Ascending aorta (tissue), 2 donors: ENCODE measurements at regions not wholly inside any gene's neighbourhood (a gene's known extent, or its start where the extent isn't known, plus 50 kb on each side); places are given as distances from the start of the nearest gene placed in this dataset.

Experiments used
- DNase-seq, 2 donors: peaks; one replicate each; pipeline ENCODE4 v3.0.0-alpha.2; 2019; ENCODE audit warnings: low spot score in 2 of 2
- H3K27ac ChIP-seq, 2 donors: fragments of 200-600 bp; sonication (generic); one replicate each; pipeline ENCODE4 v1.5.1; 2016 to 2017; ENCODE audit warnings: mild to moderate bottlenecking in 1 of 2
- H3K27me3 ChIP-seq: fragments of 200-600 bp; sonication (generic); one replicate; pipeline ENCODE4 v1.5.1; 2017
- H3K36me3 ChIP-seq, 2 donors: fragments of 200-600 bp; sonication (generic); one replicate each; pipeline ENCODE4 v1.5.1; 2016
- H3K4me1 ChIP-seq, 2 donors: fragments of 200-600 bp; sonication (generic); one replicate each; pipeline ENCODE4 v1.5.1; 2016 to 2017; ENCODE audit warnings: mild to moderate bottlenecking in 1 of 2
- H3K4me3 ChIP-seq, 2 donors: fragments of 200-600 bp; sonication (generic); one replicate each; pipeline ENCODE4 v1.5.1; 2016 to 2017; ENCODE audit warnings: mild to moderate bottlenecking in 1 of 2
- H3K9me3 ChIP-seq, 2 donors: fragments of 200-600 bp; sonication (generic); one replicate each; pipeline ENCODE4 v1.5.1; 2016
- CTCF ChIP-seq, 3 experiments: fragments of 200-600 bp in 2 of 3; fragments of 450-650 bp in 1 of 3; sonication (generic) in 2 of 3; IDR thresholded peaks; one replicate each; pipeline ENCODE4 v1.5.1; 2016 to 2019; ENCODE audit warnings: antibody characterized with exemption in 3 of 3, mild to moderate bottlenecking in 1 of 3, moderate library complexity in 1 of 3
- intact Hi-C: fragments of 100-400 bp; cut with DNase I; formaldehyde crosslinking; loops from one replicate; pipeline ENCODE4 v1.15.1; 2023

GRCh38 chr13:74850893-74851292 is 631.1 kb downstream of the TBC1D4 start:
- intact Hi-C loops = no loop called here
- H3K4me3 ChIP-seq = no peak overlapping the region
- DNase-seq = no peak

GRCh38 chr13:74847966-74848365 is 634.0 kb downstream of the TBC1D4 start:
- Histone ChIP-seq H3K36me3 (no peaks in the 10 kb centered on the region), H3K4me3 (no peak overlapping the region), H3K27me3 (no peaks in the 10 kb centered on the region), H3K9me3 (peaks cover 0 to 4% of the 10 kb centered on the region in 2 donors), H3K4me1 (no peaks in the 10 kb centered on the region), H3K27ac (no peak overlapping the region)
- no peak for TF ChIP-seq CTCF (IDR thresholded peaks at IDR 0.05)
- no peak for DNase-seq
- intact Hi-C loops = no loop called here

More at GRCh38 chr13:74850893-74851292, 631.1 kb downstream of the TBC1D4 start:
- no peak overlapping the region for H3K27ac ChIP-seq
- H3K36me3 ChIP-seq = no peaks in the 10 kb centered on the region
- no peak for TF ChIP-seq CTCF (IDR thresholded peaks at IDR 0.05)
- no peaks in the 10 kb centered on the region for H3K4me1 ChIP-seq
- H3K9me3 ChIP-seq = peaks cover 0 to 4% of the 10 kb centered on the region in 2 donors
- H3K27me3 ChIP-seq = no peaks in the 10 kb centered on the region

GRCh38 chr13:74845806-74846205 is 636.2 kb downstream of the TBC1D4 start:
- H3K27ac ChIP-seq = no peak overlapping the region
- DNase-seq = no peak
- peaks cover 0 to 4% of the 10 kb centered on the region in 2 donors for H3K9me3 ChIP-seq
- TF ChIP-seq CTCF (IDR thresholded peaks at IDR 0.05) = no peak
- no peaks in the 10 kb centered on the region for H3K27me3 ChIP-seq
- H3K4me3 ChIP-seq = no peak overlapping the region
- H3K4me1 ChIP-seq = no peaks in the 10 kb centered on the region
- no peaks in the 10 kb centered on the region for H3K36me3 ChIP-seq
- intact Hi-C loops = no loop called here

- H3K27ac ChIP-seq = no peak overlapping the region
- DNase-seq = no peak
- TF ChIP-seq CTCF (IDR thresholded peaks at IDR 0.05) = no peak
- H3K4me1 ChIP-seq = no peaks in the 10 kb centered on the region
- H3K36me3 ChIP-seq = no peaks in the 10 kb centered on the region
- no peak overlapping the region for H3K4me3 ChIP-seq
- no peaks in the 10 kb centered on the region for H3K9me3 ChIP-seq
- H3K27me3 ChIP-seq = no peaks in the 10 kb centered on the region
- intact Hi-C loops = no loop called here
Observed at GRCh38 chr13:74841651-74842050, 640.3 kb downstream of the TBC1D4 start.

GRCh38 chr13:74841123-74841522 is 640.8 kb downstream of the TBC1D4 start:
- Histone ChIP-seq H3K4me1 (no peaks in the 10 kb centered on the region), H3K27me3 (no peaks in the 10 kb centered on the region), H3K4me3 (no peak overlapping the region), H3K27ac (no peak overlapping the region), H3K9me3 (no peaks in the 10 kb centered on the region), H3K36me3 (no peaks in the 10 kb centered on the region)
- TF ChIP-seq CTCF (IDR thresholded peaks at IDR 0.05) = no peak
- DNase-seq = no peak
- intact Hi-C loops = no loop called here

GRCh38 chr13:74839656-74840055 is 642.3 kb downstream of the TBC1D4 start:
- intact Hi-C loops = no loop called here
- Histone ChIP-seq H3K27ac (no peak overlapping the region), H3K4me1 (no peaks in the 10 kb centered on the region), H3K9me3 (no peaks in the 10 kb centered on the region), H3K27me3 (no peaks in the 10 kb centered on the region), H3K36me3 (no peaks in the 10 kb centered on the region), H3K4me3 (no peak overlapping the region)
- no peak for DNase-seq
- TF ChIP-seq CTCF (IDR thresholded peaks at IDR 0.05) = no peak
